GM23338 (cell line): ENCODE measurements at regions not wholly inside any gene's neighbourhood (a gene's known extent, or its start where the extent isn't known, plus 50 kb on each side); places are given as distances from the start of the nearest gene placed in this dataset.

Experiments
- ATAC-seq: fragments of 200-7000 bp; cut with Tn5 transposase; 3 replicates; pipeline ENCODE4 v1.9.1; 2020
- DNase-seq: peaks from one replicate; pipeline ENCODE4 v3.0.0-alpha.2; 2015; ENCODE audit warnings: low spot score
- H2AFZ ChIP-seq: fragments of 200-600 bp; sonication (generic); 2 replicates; pipeline ENCODE4 v1.8.0; 2016; ENCODE audit warnings: antibody characterized with exemption, mild to moderate bottlenecking, moderate library complexity
- H3F3A ChIP-seq: fragments of 200-600 bp; sonication (generic); replicated peaks from 2 replicates; pipeline ENCODE4 v1.8.0; 2017; ENCODE audit warnings: antibody characterized with exemption, mixed run types, low read depth
- H3K27ac ChIP-seq: fragments of 200-600 bp; sonication (generic); 2 replicates; pipeline ENCODE4 v1.6.1; 2016; ENCODE audit warnings: low read depth
- H3K27me3 ChIP-seq: fragments of 200-600 bp; sonication (generic); 2 replicates; pipeline ENCODE4 v1.8.0; 2016; ENCODE audit warnings: mild to moderate bottlenecking, mixed run types, moderate library complexity; ENCODE audit not compliant: insufficient read depth
- H3K36me3 ChIP-seq: fragments of 200-600 bp; sonication (generic); 2 replicates; pipeline ENCODE4 v1.8.0; 2016; ENCODE audit warnings: mild to moderate bottlenecking; ENCODE audit not compliant: insufficient read depth
- H3K4me1 ChIP-seq: fragments of 200-600 bp; sonication (generic); 2 replicates; pipeline ENCODE4 v1.8.0; 2016; ENCODE audit warnings: mild to moderate bottlenecking, moderate library complexity; ENCODE audit not compliant: insufficient read depth
- H3K4me2 ChIP-seq: fragments of 200-600 bp; sonication (generic); 2 replicates; pipeline ENCODE4 v1.7.1; 2017; ENCODE audit warnings: mixed run types
- H3K4me3 ChIP-seq: fragments of 200-600 bp; sonication (generic); 2 replicates; pipeline ENCODE4 v1.6.1; 2016; ENCODE audit warnings: mixed run types
- H3K79me2 ChIP-seq: fragments of 200-600 bp; sonication (generic); replicated peaks from 2 replicates; pipeline ENCODE4 v1.8.0; 2017; ENCODE audit warnings: mild to moderate bottlenecking; ENCODE audit not compliant: insufficient read depth
- H3K9me2 ChIP-seq: fragments of 200-600 bp; sonication (generic); 2 replicates; pipeline ENCODE4 v1.8.0; 2017; ENCODE audit not compliant: insufficient read depth
- H4K20me1 ChIP-seq: fragments of 200-600 bp; sonication (generic); replicated peaks from 2 replicates; pipeline ENCODE4 v1.8.0; 2017; ENCODE audit warnings: mild to moderate bottlenecking; ENCODE audit not compliant: insufficient read depth
- H3K27ac Mint-ChIP-seq: 2 replicates; pipeline ENCODE4 v1.8.0; 2020; ENCODE audit warnings: inconsistent platforms, mild to moderate bottlenecking, moderate library complexity, mixed read lengths
- H3K27me3 Mint-ChIP-seq: 3 replicates; pipeline ENCODE4 v1.8.0; 2022; ENCODE audit warnings: low read depth, mild to moderate bottlenecking, moderate library complexity, mixed read lengths, inconsistent platforms; ENCODE audit not compliant: insufficient read depth, poor library complexity
- H3K36me3 Mint-ChIP-seq: 3 replicates; pipeline ENCODE4 v1.8.0; 2021; ENCODE audit warnings: low read depth, mild to moderate bottlenecking, inconsistent platforms, moderate library complexity, mixed read lengths
- H3K4me1 Mint-ChIP-seq: 3 replicates; pipeline ENCODE4 v1.8.0; 2020; ENCODE audit warnings: mild to moderate bottlenecking, inconsistent platforms, mixed read lengths
- H3K4me3 Mint-ChIP-seq: 3 replicates; pipeline ENCODE4 v1.8.0; 2021; ENCODE audit warnings: moderate library complexity, mild to moderate bottlenecking, inconsistent platforms, mixed read lengths
- H3K9me3 Mint-ChIP-seq: 3 replicates; pipeline ENCODE4 v1.8.0; 2020; ENCODE audit warnings: moderate library complexity, mild to moderate bottlenecking, inconsistent platforms, mixed read lengths
- CREB1 ChIP-seq: fragments of 250-450 bp; sonication (Bioruptor Pico); IDR thresholded peaks from 2 replicates; pipeline ENCODE4 v1.5.0; 2020; ENCODE audit warnings: low read depth, mild to moderate bottlenecking, moderate library complexity
- CTCF ChIP-seq, 2 experiments: fragments of 200-600 bp in 1 of 2; sonication (generic) in 1 of 2; conservative IDR thresholded peaks; 2 replicates each; pipeline versions ENCODE4 v1.5.1 to v1.6.1; 2016 to 2017; ENCODE audit warnings: antibody characterized with exemption in 2 of 2, low read depth in 2 of 2, mild to moderate bottlenecking in 2 of 2, moderate library complexity in 1 of 2
- ETS1 ChIP-seq: IDR thresholded peaks from 2 replicates; pipeline ENCODE4 v1.6.1; 2016; ENCODE audit warnings: antibody characterized with exemption
- EZH2 ChIP-seq: fragments of 200-600 bp; sonication (generic); IDR thresholded peaks from one replicate; pipeline ENCODE4 v1.8.0; 2017; ENCODE audit warnings: antibody characterized with exemption, mild to moderate bottlenecking, low read depth; ENCODE audit not compliant: unreplicated experiment
- EZH2phosphoT487 ChIP-seq: fragments of 200-600 bp; sonication (generic); IDR thresholded peaks from one replicate; pipeline ENCODE4 v1.8.1; 2018; ENCODE audit warnings: antibody characterized with exemption; ENCODE audit not compliant: unreplicated experiment
- JUNB ChIP-seq: IDR thresholded peaks from one replicate; pipeline ENCODE4 v1.6.1; 2016; ENCODE audit warnings: antibody characterized with exemption; ENCODE audit not compliant: unreplicated experiment
- NANOG ChIP-seq: IDR thresholded peaks from 2 replicates; pipeline ENCODE4 v1.6.1; 2016; ENCODE audit warnings: antibody characterized with exemption, borderline replicate concordance
- POLR2AphosphoS5 ChIP-seq: IDR thresholded peaks from 2 replicates; pipeline ENCODE4 v1.6.1; 2016; ENCODE audit warnings: antibody characterized with exemption, low read depth
- REST ChIP-seq: IDR thresholded peaks from one replicate; pipeline ENCODE4 v1.6.1; 2018; ENCODE audit warnings: antibody characterized with exemption; ENCODE audit not compliant: unreplicated experiment
- STAT1 ChIP-seq: IDR thresholded peaks from one replicate; pipeline ENCODE4 v1.6.1; 2016; ENCODE audit warnings: antibody characterized with exemption; ENCODE audit not compliant: unreplicated experiment
- ZNF114 ChIP-seq: fragments of 250-450 bp; sonication (Bioruptor Pico); IDR thresholded peaks from 2 replicates; pipeline ENCODE4 v1.5.0; 2020; ENCODE audit warnings: mild to moderate bottlenecking, moderate library complexity
- ZNF331 ChIP-seq: fragments of 250-450 bp; sonication (Bioruptor Pico); IDR thresholded peaks from 2 replicates; pipeline ENCODE4 v1.5.0; 2020; ENCODE audit warnings: low read depth, mild to moderate bottlenecking, moderate library complexity
- ZNF462 ChIP-seq: fragments of 250-450 bp; sonication (Bioruptor Pico); IDR thresholded peaks from 2 replicates; pipeline ENCODE4 v1.5.0; 2020; ENCODE audit warnings: mild to moderate bottlenecking, moderate library complexity

- ATAC-seq, result no peak
- H3K4me1 Mint-ChIP-seq, result peaks cover 3% of the 10 kb centered on the region; the same call in 2 of the 3 replicates
- H3K9me2 ChIP-seq, result no peaks in the 10 kb centered on the region
- peaks cover 1% of the 10 kb centered on the region for H3K27me3 Mint-ChIP-seq
- H3K79me2 ChIP-seq, result no peaks in the 10 kb centered on the region
- peaks cover 3% of the 10 kb centered on the region; the same call in 1 of the 3 replicates for H3K36me3 Mint-ChIP-seq
- no peaks in the 10 kb centered on the region for H3K27me3 ChIP-seq
- no peak overlapping the region for H3K4me3 ChIP-seq
- H4K20me1 ChIP-seq, result no peaks in the 10 kb centered on the region
- no peak overlapping the region for H3K4me3 Mint-ChIP-seq
- no peaks in the 10 kb centered on the region for H3F3A ChIP-seq
- no peak for DNase-seq
- H2AFZ ChIP-seq, result no peak overlapping the region
- no peaks in the 10 kb centered on the region for H3K36me3 ChIP-seq
- no peak overlapping the region for H3K4me2 ChIP-seq
- H3K27ac ChIP-seq, result no peak overlapping the region
- 0 out of 3 replicates have a peak, but pooled peaks cover 3% of the 10 kb centered on the region for H3K9me3 Mint-ChIP-seq
- H3K27ac Mint-ChIP-seq, result no peak overlapping the region
- TF ChIP-seq ZNF462 (CRISPR knock-in tag), result no peak
- TF ChIP-seq EZH2phosphoT487, result no peak
- TF ChIP-seq POLR2AphosphoS5, result no peak
- TF ChIP-seq NANOG, result no peak
- no peak for TF ChIP-seq ZNF114 (CRISPR knock-in tag)
- TF ChIP-seq REST, result no peak
- no peak for TF ChIP-seq ETS1
- no peak for TF ChIP-seq CTCF (conservative IDR thresholded peaks at IDR 0.05; ENCODE audit: low read depth in 2 of 2)
- no peak for TF ChIP-seq STAT1
- no peak for TF ChIP-seq EZH2
- no peak for TF ChIP-seq ZNF331 (CRISPR knock-in tag)
- no peak for TF ChIP-seq JUNB
- no peak for TF ChIP-seq CREB1 (CRISPR knock-in tag)
- no peaks in the 10 kb centered on the region for H3K4me1 ChIP-seq
Observed at GRCh38 chr2:12347066-12347493, 369.7 kb upstream of the TRIB2 start.
